DMS 273 (cell line): ENCODE measurements at regions not wholly inside any gene's neighbourhood (a gene's known extent, or its start where the extent isn't known, plus 50 kb on each side); places are given as distances from the start of the nearest gene placed in this dataset.
"Not testable (repeated sequence)": the region's sequence is repeated elsewhere in the genome, so short reads cannot be mapped to it uniquely, and the experiment has no call there.

Experiments
- DNase-seq: peaks from one replicate; lab custom pipeline; 2025; ENCODE audit not compliant: unreplicated experiment; lab: John Stamatoyannopoulos, UW

GRCh38 chr12:87274594-87275245, 754.5 kb downstream of the C12orf50 start:
- peak; percentile 50 for DNase-seq

- DNase-seq: no peak
Measured at GRCh38 chr12:87272851-87273250, 756.4 kb downstream of the C12orf50 start.

GRCh38 chr12:87270919-87271318, 758.3 kb downstream of the C12orf50 start:
- no peak for DNase-seq

- DNase-seq: peak; percentile 0
Measured at GRCh38 chr12:87266305-87266704, 762.9 kb downstream of the C12orf50 start.

DNA sequence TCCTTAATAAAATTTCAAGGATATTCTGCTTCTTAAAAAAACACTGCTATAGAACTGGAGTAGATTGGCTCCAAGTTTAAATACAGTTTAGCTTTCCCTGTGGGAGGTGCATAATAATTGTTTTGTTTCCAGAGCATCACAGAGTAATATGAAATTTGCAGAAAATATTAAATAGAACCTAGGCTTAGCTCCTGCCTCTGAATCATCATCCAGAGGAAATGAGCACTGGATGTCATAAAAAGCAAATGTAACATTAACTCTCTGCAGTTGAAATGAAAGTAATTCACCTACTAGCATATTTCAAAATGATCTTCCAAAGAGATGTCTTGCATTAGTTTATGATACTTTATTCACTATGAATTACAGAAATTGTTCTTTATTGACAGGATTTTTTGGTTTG, 769.8 kb downstream of the C12orf50 start:
- DNase-seq: no peak

- DNase-seq: no peak
Measured at GRCh38 chr12:87254381-87255030, 774.7 kb downstream of the C12orf50 start.

DNA sequence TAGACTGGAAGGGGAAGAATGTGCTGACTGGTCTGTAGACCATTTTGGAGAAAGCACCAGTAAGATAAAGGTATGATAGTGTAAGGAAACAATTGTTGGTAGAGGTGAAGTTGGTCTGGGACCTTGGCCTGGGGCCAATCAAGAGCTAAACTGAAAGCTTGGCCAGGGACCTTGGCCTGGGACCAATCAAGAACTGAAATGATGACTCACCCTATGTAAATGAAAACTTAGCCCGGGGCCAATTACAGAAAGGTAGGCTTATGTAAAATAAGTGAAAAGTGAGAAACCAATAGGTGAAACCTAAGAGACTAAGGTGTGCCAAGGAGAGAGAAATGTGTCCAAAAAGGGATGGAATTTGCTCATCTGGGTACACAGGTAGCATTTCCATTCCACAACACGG, 776.0 kb downstream of the C12orf50 start:
- DNase-seq: peak; percentile 1

GRCh38 chr12:87246726-87247125, 782.5 kb downstream of the C12orf50 start:
- DNase-seq: peak; percentile 1

GRCh38 chr12:87238466-87238865, 790.7 kb downstream of the C12orf50 start:
- DNase-seq: no peak

DNA sequence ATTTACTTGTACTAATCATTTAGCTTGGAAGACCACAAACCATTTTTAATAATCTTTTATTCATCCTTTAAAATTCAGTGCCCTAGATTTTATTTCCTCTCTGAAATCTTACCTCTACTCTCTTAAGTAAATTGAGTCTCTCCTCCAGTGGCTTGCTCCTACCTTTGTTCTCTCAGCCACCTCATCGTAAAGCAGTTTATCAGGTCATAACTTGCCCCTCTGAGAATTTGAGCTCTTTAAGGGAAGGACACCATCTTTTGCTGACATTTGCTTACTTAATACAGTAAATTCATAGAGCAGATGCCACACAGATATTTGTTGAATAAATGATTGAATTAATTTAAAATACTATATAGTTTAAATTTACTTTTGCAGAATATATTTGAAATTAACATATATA, 794.3 kb downstream of the C12orf50 start:
- DNase-seq: no peak

DNA sequence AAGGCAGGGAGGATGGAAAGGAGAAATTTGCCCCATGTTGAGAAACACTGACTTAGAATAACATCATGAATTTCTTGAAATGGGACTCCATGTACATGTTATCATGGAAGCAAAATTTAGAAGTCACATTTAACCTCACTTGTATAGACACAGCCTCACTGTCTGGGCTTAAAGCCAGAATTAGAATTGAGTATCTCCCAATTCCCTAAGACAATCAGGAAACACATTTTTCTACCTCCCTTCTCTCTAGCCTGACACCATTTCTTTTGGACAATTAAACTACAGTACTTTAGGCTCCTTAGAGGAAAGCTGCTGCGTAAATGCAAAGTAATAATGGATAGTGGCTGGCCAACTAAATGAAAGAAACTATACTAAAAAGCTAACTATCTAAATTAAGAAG, 795.5 kb downstream of the C12orf50 start:
- peak; percentile 2 for DNase-seq

- DNase-seq: no peak
Measured at GRCh38 chr12:87231818-87232217, 797.4 kb downstream of the C12orf50 start.

DNA sequence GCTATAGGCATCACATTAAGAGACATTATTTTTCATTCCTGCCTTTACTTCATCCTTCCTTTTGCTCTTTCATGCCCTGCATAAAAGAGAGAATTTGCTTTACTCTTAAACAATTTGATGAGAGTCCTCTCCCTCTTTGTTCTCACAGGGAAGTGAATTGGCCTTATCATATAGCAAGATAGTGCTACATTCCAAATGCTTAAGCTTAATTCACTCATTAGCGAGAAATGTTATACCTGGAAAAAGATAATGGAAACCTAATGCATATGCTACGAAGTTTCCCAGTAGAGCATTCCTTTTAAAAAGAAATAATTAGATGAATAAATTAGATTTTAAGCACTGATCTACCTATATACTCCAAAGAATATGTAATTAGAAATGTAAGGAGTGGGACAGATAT, 798.8 kb downstream of the C12orf50 start:
- no peak for DNase-seq

DNA sequence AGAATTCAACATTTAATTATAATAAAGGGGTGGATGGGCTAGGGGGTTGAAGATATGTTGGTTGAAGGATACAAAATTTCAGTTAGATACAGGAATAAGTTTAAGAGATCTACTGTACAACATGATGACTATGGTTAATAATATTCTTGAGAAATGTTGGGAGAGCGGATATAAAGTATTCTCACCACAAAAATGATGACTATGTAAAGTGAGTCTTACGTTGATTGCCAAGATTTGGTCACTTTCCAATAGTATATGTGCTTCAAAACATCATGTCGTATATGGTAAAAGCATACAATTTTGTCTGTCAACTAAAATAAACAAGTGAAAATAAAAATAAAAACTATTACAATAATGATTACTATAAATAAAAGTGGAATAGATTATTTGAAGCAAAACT, 802.0 kb downstream of the C12orf50 start:
- no peak for DNase-seq

DNA sequence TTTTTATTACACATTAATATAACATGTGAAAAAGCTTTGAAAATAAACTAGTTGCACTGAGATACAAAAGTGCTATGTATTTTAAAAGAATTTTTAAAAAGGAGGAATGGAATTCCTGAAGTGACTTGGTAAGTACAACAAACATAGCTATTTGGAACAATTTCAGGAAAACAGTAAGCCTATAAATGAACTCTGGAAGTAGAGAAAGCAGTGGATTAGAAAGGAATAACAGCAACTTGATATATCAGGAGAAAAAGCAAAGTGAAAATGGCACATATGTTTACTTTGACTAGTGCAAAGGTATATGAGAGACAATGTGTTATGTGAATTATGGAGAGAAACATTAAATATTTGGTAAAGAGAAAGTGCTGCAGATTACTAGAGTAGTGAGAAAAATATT, 811.7 kb downstream of the C12orf50 start:
- DNase-seq: no peak

DNA sequence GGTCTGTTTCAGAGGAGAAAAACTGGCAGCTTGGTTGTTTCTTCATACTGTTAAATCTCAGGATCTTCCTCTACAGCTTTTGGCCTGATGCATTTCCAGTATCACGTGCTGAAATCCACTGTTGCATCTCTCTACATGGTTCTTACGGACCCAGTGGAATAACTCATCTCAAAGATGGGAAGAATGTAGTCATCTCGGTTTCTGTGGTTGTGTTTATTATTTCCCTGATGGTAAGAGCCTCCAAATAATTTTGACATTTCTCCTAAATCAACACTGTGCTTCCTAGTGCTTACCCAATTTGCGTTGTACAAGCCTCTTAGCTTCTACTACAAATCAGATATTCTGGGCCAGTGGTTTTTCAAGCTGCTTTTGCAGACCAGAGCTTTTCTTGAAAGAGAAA, 812.8 kb downstream of the C12orf50 start:
- no peak for DNase-seq

GRCh38 chr12:87202189-87202588, 827.0 kb downstream of the C12orf50 start:
- DNase-seq: no peak

DNA sequence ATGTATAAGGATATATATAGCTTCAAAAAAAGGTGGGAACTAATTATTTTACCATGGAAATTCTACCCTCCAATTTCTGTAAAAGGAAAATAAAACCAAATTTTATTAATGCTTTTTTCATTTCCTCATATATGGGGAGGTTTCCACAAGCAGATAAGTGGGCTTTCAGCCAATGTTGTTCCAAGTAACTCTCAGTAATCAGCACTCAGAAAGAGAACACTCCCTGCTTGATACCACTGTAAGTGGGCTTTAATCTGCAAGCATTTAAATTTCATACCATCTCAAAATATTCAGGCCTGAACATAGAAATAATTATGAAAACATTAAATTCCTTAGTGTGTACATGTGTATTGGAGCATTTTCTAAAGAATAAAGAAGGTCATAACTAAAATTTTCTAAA, 827.6 kb downstream of the C12orf50 start:
- DNase-seq: no peak

DNA sequence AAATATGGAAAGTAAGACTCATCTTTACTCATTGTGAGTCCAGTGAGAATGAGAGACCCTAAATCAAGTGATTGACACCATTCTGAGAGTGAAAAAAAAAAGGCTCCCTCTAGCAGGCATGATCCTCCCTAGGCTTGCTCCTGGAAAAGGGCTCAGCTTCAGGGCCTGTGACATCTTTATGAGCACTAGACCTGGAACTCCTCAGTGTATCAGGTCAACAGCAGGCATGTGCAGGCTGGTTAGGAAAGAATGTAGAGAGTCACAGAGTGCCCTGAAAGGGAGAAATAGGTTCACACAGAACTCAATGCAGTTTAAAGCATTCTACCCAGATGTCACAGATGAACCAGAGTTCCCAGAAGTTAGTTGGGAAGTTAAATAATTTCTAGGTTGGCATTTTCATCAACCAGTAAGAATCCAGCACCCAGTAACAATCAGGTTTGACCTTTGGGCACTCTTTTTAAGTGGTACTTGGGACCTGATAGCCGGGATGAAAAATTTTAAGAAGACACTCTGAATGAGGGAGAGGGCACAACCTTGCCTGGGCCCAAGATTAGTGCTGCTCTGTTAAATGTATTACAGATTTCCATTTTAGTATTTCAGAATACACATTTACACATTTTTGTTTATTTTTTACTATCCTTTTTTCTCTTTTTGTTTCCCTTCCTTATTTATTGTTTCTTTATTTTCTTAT, 828.8 kb downstream of the C12orf50 start:
- DNase-seq: no peak

DNA sequence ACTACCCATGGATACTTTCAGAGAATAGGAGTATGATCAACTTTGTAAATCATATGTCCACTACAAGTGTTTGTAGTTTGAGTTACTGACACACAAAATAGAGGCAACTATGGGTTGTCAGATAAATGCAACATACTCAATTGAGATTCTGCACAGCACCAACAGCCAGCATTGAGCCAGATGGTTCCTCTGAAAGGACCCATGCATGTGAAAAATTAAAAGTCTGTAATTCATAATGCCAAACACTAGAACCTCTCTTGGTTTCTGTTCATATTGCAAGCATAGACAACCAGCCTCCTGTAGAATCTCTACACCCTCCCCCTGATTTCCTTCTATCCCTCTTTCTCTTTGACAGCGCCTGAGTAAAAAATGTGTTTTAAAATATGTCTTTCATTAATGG, 831.0 kb downstream of the C12orf50 start:
- peak; percentile 3 for DNase-seq

DNA sequence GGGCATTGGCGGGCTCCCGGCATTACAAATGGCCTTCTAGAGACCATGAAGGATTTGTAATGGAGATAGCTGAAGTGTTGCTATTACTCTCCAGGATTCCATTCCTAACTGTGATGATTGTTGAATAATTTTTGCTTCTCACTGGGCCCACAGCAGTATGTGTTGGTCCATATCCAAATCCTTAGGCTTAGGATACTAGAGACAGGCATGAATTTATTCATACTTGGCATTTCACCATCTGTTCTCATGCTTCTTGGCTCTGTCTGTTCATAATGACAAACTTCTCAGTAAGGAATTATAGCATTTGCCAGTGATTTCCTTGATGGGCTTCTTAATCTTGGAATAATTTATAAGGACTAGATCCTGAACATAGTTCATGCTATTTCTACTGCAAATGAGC, 832.9 kb downstream of the C12orf50 start:
- DNase-seq: peak; percentile 81

- not testable (repeated sequence) for DNase-seq
Measured at GRCh38 chr12:87194389-87194788, 834.8 kb downstream of the C12orf50 start.
